IMR-90 (cell line): ENCODE measurements at regions not wholly inside any gene's neighbourhood (a gene's known extent, or its start where the extent isn't known, plus 50 kb on each side); places are given as distances from the start of the nearest gene placed in this dataset.

Experiments
- ATAC-seq: fragments of 200-7000 bp; cut with Tn5 transposase; 2 replicates; pipeline ENCODE4 v1.9.1; 2020; ENCODE audit warnings: low read depth, mild to moderate bottlenecking, moderate library complexity
- BruUV-seq: library from RNA; stranded (reverse); fragments of 400-500 nt; replicated peaks from 2 replicates; lab custom pipeline; 2021; lab: Mats Ljungman, UMichigan
- CTCF ChIA-PET: fragments of 300-600 bp; formaldehyde crosslinking; extraction: SDS; loops from one replicate; lab custom pipeline; 2021; ENCODE audit warnings: antibody characterized with exemption; lab: Yijun Ruan, JAX
- POLR2A ChIA-PET: fragments of 300-600 bp; sonication (Branson Sonifier 250); formaldehyde crosslinking; loops from one replicate; lab custom pipeline; 2022; ENCODE audit warnings: antibody characterized with exemption; ENCODE audit not compliant: unreplicated experiment; lab: Charles Lee
- DNase-seq: peaks from one replicate; pipeline ENCODE4 v3.0.0; 2013
- H2AFZ ChIP-seq: replicated peaks from 2 replicates; pipeline ENCODE3; 2013; ENCODE audit warnings: low read length, mild to moderate bottlenecking; ENCODE audit not compliant: poor library complexity
- H2AK5ac ChIP-seq: 2 replicates; pipeline ENCODE4 v1.6.1; 2013; ENCODE audit warnings: low read depth, low read length, inconsistent platforms
- H2AK9ac ChIP-seq: replicated peaks from 2 replicates; pipeline ENCODE3; 2013; ENCODE audit warnings: mild to moderate bottlenecking, low read depth, low read length, moderate library complexity; ENCODE audit not compliant: poor library complexity
- H2BK120ac ChIP-seq: 2 replicates; pipeline ENCODE4 v1.6.1; 2013; ENCODE audit warnings: low read depth, low read length, inconsistent platforms
- H2BK15ac ChIP-seq: 3 replicates; pipeline ENCODE4 v1.6.1; 2013; ENCODE audit warnings: low read depth, low read length, inconsistent platforms
- H2BK20ac ChIP-seq: 2 replicates; pipeline ENCODE4 v1.6.1; 2013; ENCODE audit warnings: low read depth, mild to moderate bottlenecking, inconsistent platforms, low read length, moderate library complexity
- H2BK5ac ChIP-seq: 2 replicates; pipeline ENCODE4 v1.6.1; 2013; ENCODE audit warnings: mild to moderate bottlenecking, low read depth, low read length, inconsistent platforms; ENCODE audit not compliant: poor library complexity, severe bottlenecking
- H3K14ac ChIP-seq: replicated peaks from 2 replicates; pipeline ENCODE4 v1.6.1; 2013; ENCODE audit warnings: low read depth, low read length, inconsistent platforms
- H3K18ac ChIP-seq: 2 replicates; pipeline ENCODE4 v1.6.1; 2013; ENCODE audit warnings: low read depth, low read length, control low read depth
- H3K23ac ChIP-seq: 2 replicates; pipeline ENCODE4 v1.6.1; 2013; ENCODE audit warnings: low read depth, low read length, inconsistent platforms
- H3K27ac ChIP-seq: 2 replicates; pipeline ENCODE4 v1.5.1; 2013; ENCODE audit warnings: mild to moderate bottlenecking, control low read depth, low read length; ENCODE audit not compliant: insufficient read depth
- H3K27me3 ChIP-seq: 2 replicates; pipeline ENCODE4 v1.6.1; 2013; ENCODE audit warnings: low read length; ENCODE audit not compliant: control insufficient read depth, insufficient read depth
- H3K36me3 ChIP-seq: 2 replicates; pipeline ENCODE4 v1.6.1; 2013; ENCODE audit warnings: low read length, mixed read lengths; ENCODE audit not compliant: control insufficient read depth, insufficient read depth
- H3K4ac ChIP-seq: 2 replicates; pipeline ENCODE4 v1.6.1; 2013; ENCODE audit warnings: low read depth, low read length, inconsistent platforms
- H3K4me1 ChIP-seq: 2 replicates; pipeline ENCODE4 v1.6.1; 2013; ENCODE audit warnings: low read length, mixed read lengths; ENCODE audit not compliant: control insufficient read depth, insufficient read depth
- H3K4me2 ChIP-seq: 2 replicates; pipeline ENCODE4 v1.6.1; 2013; ENCODE audit warnings: low read depth, mild to moderate bottlenecking, control low read depth, low read length, moderate library complexity
- H3K4me3 ChIP-seq: 2 replicates; pipeline ENCODE4 v1.5.1; 2013; ENCODE audit warnings: low read depth, mild to moderate bottlenecking, control low read depth, low read length, moderate library complexity; ENCODE audit not compliant: insufficient read depth
- H3K56ac ChIP-seq: 2 replicates; pipeline ENCODE4 v1.6.1; 2013; ENCODE audit warnings: low read length, inconsistent platforms; ENCODE audit not compliant: insufficient read depth; ENCODE audit errors: extremely low read depth
- H3K79me1 ChIP-seq, 2 experiments: 2 replicates each; pipeline ENCODE4 v1.6.1; 2013; ENCODE audit warnings: low read length in 2 of 2, inconsistent platforms in 1 of 2, low read depth in 1 of 2
- H3K9ac ChIP-seq: 2 replicates; pipeline ENCODE4 v1.6.1; 2013; ENCODE audit warnings: low read depth, low read length, control low read depth
- H3K9me1 ChIP-seq: 2 replicates; pipeline ENCODE4 v1.6.1; 2013; ENCODE audit warnings: low read length, inconsistent platforms; ENCODE audit not compliant: insufficient read depth
- H3K9me3 ChIP-seq: 2 replicates; pipeline ENCODE4 v1.6.1; 2013; ENCODE audit warnings: low read length; ENCODE audit not compliant: control insufficient read depth, insufficient read depth
- H4K20me1 ChIP-seq: 2 replicates; pipeline ENCODE4 v1.6.1; 2013; ENCODE audit warnings: low read length, inconsistent platforms; ENCODE audit not compliant: insufficient read depth
- H4K5ac ChIP-seq: 2 replicates; pipeline ENCODE4 v1.6.1; 2013; ENCODE audit warnings: mild to moderate bottlenecking, low read depth, low read length, control low read depth
- H4K8ac ChIP-seq, 2 experiments: 2 replicates each; pipeline ENCODE4 v1.6.1; 2013; ENCODE audit warnings: low read depth in 2 of 2, low read length in 2 of 2, control low read depth in 1 of 2, inconsistent platforms in 1 of 2
- H4K91ac ChIP-seq: 2 replicates; pipeline ENCODE4 v1.6.1; 2013; ENCODE audit warnings: low read depth, low read length, inconsistent platforms; ENCODE audit not compliant: insufficient read depth
- CTCF ChIP-seq: conservative IDR thresholded peaks from 2 replicates; pipeline ENCODE4 v1.5.1; 2012; ENCODE audit warnings: mild to moderate bottlenecking, low read depth, low read length, improper control_type of control experiment
- RAD21 ChIP-seq: IDR thresholded peaks from 2 replicates; pipeline ENCODE4 v1.6.1; 2012; ENCODE audit warnings: low read length, improper control_type of control experiment
- RCOR1 ChIP-seq: IDR thresholded peaks from 2 replicates; pipeline ENCODE4 v1.6.1; 2012; ENCODE audit warnings: mild to moderate bottlenecking, low read length, improper control_type of control experiment; ENCODE audit not compliant: insufficient replicate concordance
- SMC3 ChIP-seq: fragments of 150-350 bp; IDR thresholded peaks from 2 replicates; pipeline ENCODE4 v1.6.1; 2016; ENCODE audit warnings: low read depth, mild to moderate bottlenecking, antibody characterized with exemption, low read length, moderate library complexity
- WGBS, 2 experiments: methylation state at CpG; one replicate each; pipeline versions ENCODE4 v1.1.5 to v1.1.7; 2013; ENCODE audit warnings: missing lambda C conversion rate in 2 of 2; ENCODE audit not compliant: insufficient read length in 1 of 2; ENCODE audit errors: extremely low coverage in 2 of 2; 5-methylcytosine and 5-hydroxymethylcytosine counted together
- dilution Hi-C: fragments of 300-500 bp; cut with HindIII; formaldehyde crosslinking; loops from one replicate; pipeline ENCODE4 v1.14.3; 2018; ENCODE audit warnings: low sequenced_read_pairs; ENCODE audit not compliant: unreplicated experiment
- in situ Hi-C: fragments of 300-500 bp; cut with MboI; formaldehyde crosslinking; loops from 3 replicates; pipeline ENCODE4 v1.14.3; 2019; ENCODE audit warnings: low sequenced_read_pairs, inconsistent platforms, mixed read lengths
- intact Hi-C: fragments of 100-400 bp; cut with micrococcal nuclease; formaldehyde crosslinking; loops from 2 replicates; pipeline ENCODE4 v1.10.0; 2022

GRCh38 chr1:227437495-227438008 is 119.3 kb upstream of the CDC42BPA start:
- peak; percentile 84 for TF ChIP-seq RAD21
- TF ChIP-seq CTCF, result peak; percentile 73
- TF ChIP-seq RCOR1, result no peak
- peak; percentile 69 for TF ChIP-seq SMC3
- peak overlapping the region; percentile 100 for H3K4me2 ChIP-seq
- in situ Hi-C loops, result loop anchor here (10.0 to 25.0 kb wide), 5 partner anchors 113 to 803 kb away; no protein-coding TSS in a partner anchor

More at GRCh38 chr1:227437495-227438008, 119.3 kb upstream of the CDC42BPA start:
- Histone ChIP-seq H2BK15ac (peak overlapping the region; percentile 79; the same call in 2 of the 3 replicates), H2AFZ (peak overlapping the region; percentile 90), H3K79me1 (no peaks in the 10 kb centered on the region), H4K91ac (no peak overlapping the region), H2BK5ac (no peak overlapping the region), H3K9ac (peak overlapping the region; percentile 71), H3K27ac (no peak overlapping the region), H3K23ac (no peak overlapping the region), H3K27me3 (peaks cover 10% of the 10 kb centered on the region; the same call in 1 of the 2 replicates), H4K20me1 (no peaks in the 10 kb centered on the region), H3K18ac (peak overlapping the region; percentile 95), H3K4ac (peak overlapping the region; percentile 42; the same call in 1 of the 2 replicates), H3K4me3 (peak overlapping the region; percentile 84), H3K9me1 (no peaks in the 10 kb centered on the region), H3K36me3 (no peaks in the 10 kb centered on the region), H2AK5ac (no peak overlapping the region), H4K5ac (peak overlapping the region; percentile 91), H2BK20ac (peak overlapping the region; percentile 30; the same call in 1 of the 2 replicates), H3K14ac (0 out of 2 replicates have a peak overlapping the region, but pooled peaks have one; percentile 20), H3K9me3 (no peaks in the 10 kb centered on the region), H2BK120ac (peak overlapping the region; percentile 33; the same call in 1 of the 2 replicates), H4K8ac (peak overlapping the region in 1 of 2 experiments; percentile 46; a peak in 2 of 4 replicates), H3K56ac (no peak overlapping the region), H2AK9ac (no peak overlapping the region), H3K4me1 (no peaks in the 10 kb centered on the region; the same call in 1 of the 2 replicates)
- dilution Hi-C loops, result no loop called here
- 0% methylated on average over 2 of the region's 7 CpGs; no CpG with 5 or more reads in 1 of the 2 experiments for WGBS, 2 experiments
- no TSS peak for BruUV-seq
- intact Hi-C loops, result loop anchor here (1.0 to 10.0 kb wide), 10 partner anchors 120 to 889 kb away; partner anchors contain the start of gene STUM
- ChIA-PET CTCF (no interaction called here), POLR2A (no interaction called here)
- DNase-seq (peak; percentile 68), ATAC-seq (peak; percentile 97)
